NOMO-1 treated with DMSO at 0.1 percent for 48 hours (cell line): ENCODE measurements at regions not wholly inside any gene's neighbourhood (a gene's known extent, or its start where the extent isn't known, plus 50 kb on each side); places are given as distances from the start of the nearest gene placed in this dataset.
"Not testable (repeated sequence)": the region's sequence is repeated elsewhere in the genome, so short reads cannot be mapped to it uniquely, and the experiment has no call there.

Experiments
- DNase-seq: peaks from one replicate; lab custom pipeline; 2025; ENCODE audit not compliant: unreplicated experiment; lab: John Stamatoyannopoulos, UW

GRCh38 chr3:75434913-75435793 lies 229.0 kb upstream of the FRG2C start:
- DNase-seq = peak; percentile 92

GRCh38 chr3:75435794-75436400 lies 228.2 kb upstream of the FRG2C start:
- peak; percentile 71 for DNase-seq

GRCh38 chr3:75440986-75441385 lies 223.1 kb upstream of the FRG2C start:
- DNase-seq = not testable (repeated sequence)

GRCh38 chr3:75444634-75445033 lies 219.5 kb upstream of the FRG2C start:
- not testable (repeated sequence) for DNase-seq

- not testable (repeated sequence) for DNase-seq
These were observed 218.9 kb upstream of the FRG2C start for GRCh38 chr3:75445234-75445633.

GRCh38 chr3:75446948-75447347 lies 217.2 kb upstream of the FRG2C start:
- not testable (repeated sequence) for DNase-seq

- not testable (repeated sequence) for DNase-seq
These were observed 210.8 kb upstream of the FRG2C start for GRCh38 chr3:75453328-75453727.

GRCh38 chr3:75453839-75454238 lies 210.3 kb upstream of the FRG2C start:
- DNase-seq = not testable (repeated sequence)

- not testable (repeated sequence) for DNase-seq
These were observed 189.6 kb upstream of the FRG2C start for GRCh38 chr3:75474530-75474929.

GRCh38 chr3:75496600-75496999 lies 167.5 kb upstream of the FRG2C start:
- DNase-seq = not testable (repeated sequence)

GRCh38 chr3:75500357-75500756 lies 163.8 kb upstream of the FRG2C start:
- not testable (repeated sequence) for DNase-seq

- DNase-seq = not testable (repeated sequence)
These were observed 162.0 kb upstream of the FRG2C start for GRCh38 chr3:75502171-75502570.

- DNase-seq = not testable (repeated sequence)
These were observed 161.1 kb upstream of the FRG2C start for GRCh38 chr3:75502769-75503756.

- DNase-seq = no peak
These were observed 157.5 kb upstream of the FRG2C start for GRCh38 chr3:75506603-75507002.

GRCh38 chr3:75507956-75508355 lies 156.2 kb upstream of the FRG2C start:
- DNase-seq = not testable (repeated sequence)

GRCh38 chr3:75527657-75528056 lies 136.5 kb upstream of the FRG2C start:
- DNase-seq = not testable (repeated sequence)

- not testable (repeated sequence) for DNase-seq
These were observed 112.0 kb upstream of the FRG2C start for GRCh38 chr3:75552095-75552494.

- not testable (repeated sequence) for DNase-seq
These were observed 99.7 kb upstream of the FRG2C start for GRCh38 chr3:75564427-75564826.

GRCh38 chr3:75572303-75572702 lies 91.8 kb upstream of the FRG2C start:
- not testable (repeated sequence) for DNase-seq

- not testable (repeated sequence) for DNase-seq
These were observed 85.0 kb upstream of the FRG2C start for GRCh38 chr3:75579091-75579490.

- DNase-seq = not testable (repeated sequence)
These were observed 84.6 kb upstream of the FRG2C start for GRCh38 chr3:75579536-75579935.
